GM19463 (cell line): ENCODE measurements at regions not wholly inside any gene's neighbourhood (a gene's known extent, or its start where the extent isn't known, plus 50 kb on each side); places are given as distances from the start of the nearest gene placed in this dataset.
A peak's percentile ranks its signal among the peaks of the same experiment; 100 is the strongest.
"Not testable (repeated sequence)": the region's sequence is repeated elsewhere in the genome, so short reads cannot be mapped to it uniquely, and the experiment has no call there.

ENCODE experiments used
- ATAC-seq: cut with Tn5 transposase; IDR thresholded peaks from one replicate; pipeline ENCODE4 v1.9.1; 2021; ENCODE audit warnings: mild to moderate bottlenecking, moderate library complexity; ENCODE audit not compliant: unreplicated experiment

GRCh38 chr7:53237344-53237913 is 202.0 kb downstream of the POM121L12 start:
- ATAC-seq: no peak

- no peak for ATAC-seq
Measured at GRCh38 chr7:53238021-53238605, 202.7 kb downstream of the POM121L12 start.

GRCh38 chr7:53239151-53239550 is 203.7 kb downstream of the POM121L12 start:
- ATAC-seq: not testable (repeated sequence)

DNA sequence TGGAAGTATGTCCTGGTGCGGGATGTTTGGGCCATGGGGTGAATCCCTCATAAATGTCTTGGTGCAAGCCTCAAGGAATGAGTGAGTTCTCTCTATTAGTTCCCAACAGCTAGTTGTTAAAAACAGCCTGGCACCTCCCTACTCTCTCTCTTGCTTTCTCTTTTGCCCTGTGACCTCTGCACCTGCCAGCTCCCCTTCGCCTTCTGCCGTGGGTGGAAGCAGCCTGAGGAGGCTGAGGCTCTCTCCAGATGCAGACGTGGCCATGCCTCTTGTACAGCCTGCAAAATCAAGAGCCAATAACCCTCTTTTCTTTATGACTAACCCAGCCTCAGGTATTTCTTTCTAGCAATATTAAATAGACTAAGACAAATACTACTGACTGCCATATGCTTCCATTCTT is 210.3 kb downstream of the POM121L12 start:
- ATAC-seq: no peak

- no peak for ATAC-seq
Measured at GRCh38 chr7:53246957-53247356, 211.5 kb downstream of the POM121L12 start.

DNA sequence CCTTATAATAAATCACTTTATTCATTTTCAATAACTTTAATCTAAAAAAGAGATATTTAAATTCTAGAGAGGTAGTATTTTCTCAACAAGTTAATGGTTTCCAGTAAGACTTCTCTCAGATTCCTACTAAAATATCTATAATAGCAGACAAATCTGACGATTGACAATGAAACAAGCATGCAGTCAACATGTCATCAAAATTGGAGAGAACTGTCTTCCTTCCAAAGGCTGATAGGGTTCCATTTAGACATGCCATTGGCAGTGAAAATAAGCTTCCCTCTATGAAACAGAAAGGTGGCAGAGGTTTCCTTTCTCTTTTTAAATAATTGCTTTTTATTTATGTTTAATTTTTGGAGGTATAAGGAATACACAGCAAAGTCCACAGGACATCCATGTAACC is 217.1 kb downstream of the POM121L12 start:
- no peak for ATAC-seq

- no peak for ATAC-seq
Measured at GRCh38 chr7:53272081-53272480, 236.6 kb downstream of the POM121L12 start.

DNA sequence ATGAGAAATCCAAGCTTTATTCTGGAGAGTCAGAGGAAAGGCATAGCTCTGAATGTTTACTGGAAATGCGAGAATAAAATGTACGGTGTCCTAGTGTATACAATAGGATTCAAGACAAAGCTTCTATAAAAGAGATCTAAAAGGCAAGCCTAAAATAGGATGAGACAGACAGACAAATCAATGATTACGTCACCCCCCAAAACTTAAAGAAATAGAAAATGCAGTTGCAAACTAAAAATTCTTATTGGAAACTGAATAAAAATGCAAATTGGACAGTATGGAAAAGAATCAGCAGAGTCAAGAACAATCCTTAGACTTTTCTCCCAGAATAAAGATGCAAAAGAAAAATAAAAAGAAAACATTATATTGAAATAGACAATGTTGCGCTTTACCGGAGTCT is 245.9 kb downstream of the POM121L12 start:
- ATAC-seq: no peak

- ATAC-seq: no peak
Measured at GRCh38 chr7:53292341-53292740, 256.9 kb downstream of the POM121L12 start.

DNA sequence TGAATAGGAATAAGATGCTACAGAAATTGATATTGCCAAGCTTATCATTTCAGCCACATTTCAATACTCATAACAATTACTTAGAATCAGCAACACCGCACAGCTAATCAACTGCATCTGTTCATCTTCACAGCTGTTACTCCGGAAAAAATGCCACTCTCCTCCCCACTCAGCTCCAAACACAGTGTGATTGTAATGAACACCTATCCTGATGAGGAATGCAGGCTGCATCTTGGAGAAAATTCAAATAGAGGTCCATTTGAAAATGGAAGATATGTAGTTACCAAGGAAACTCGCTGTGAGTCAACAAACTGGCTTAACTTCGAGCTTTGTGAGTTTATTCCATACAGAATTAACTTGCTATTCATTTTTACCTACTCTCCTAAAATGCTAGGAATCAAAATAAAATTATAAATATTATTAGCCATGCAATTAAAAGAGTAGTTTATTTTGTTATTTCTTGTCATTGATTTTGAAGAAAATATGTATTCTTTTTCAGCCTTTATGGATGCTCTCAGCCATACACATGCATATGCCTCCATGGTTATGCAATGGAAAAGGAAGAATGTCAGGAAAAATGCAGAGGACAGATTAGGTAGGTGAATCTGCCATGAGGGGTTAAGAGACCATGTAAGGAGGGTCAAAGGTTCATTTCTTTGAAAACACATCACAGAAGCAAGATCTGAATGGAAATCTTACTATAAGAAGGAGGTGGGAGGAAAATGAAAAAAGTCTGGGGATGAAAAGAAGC is 267.2 kb downstream of the POM121L12 start:
- no peak for ATAC-seq

DNA sequence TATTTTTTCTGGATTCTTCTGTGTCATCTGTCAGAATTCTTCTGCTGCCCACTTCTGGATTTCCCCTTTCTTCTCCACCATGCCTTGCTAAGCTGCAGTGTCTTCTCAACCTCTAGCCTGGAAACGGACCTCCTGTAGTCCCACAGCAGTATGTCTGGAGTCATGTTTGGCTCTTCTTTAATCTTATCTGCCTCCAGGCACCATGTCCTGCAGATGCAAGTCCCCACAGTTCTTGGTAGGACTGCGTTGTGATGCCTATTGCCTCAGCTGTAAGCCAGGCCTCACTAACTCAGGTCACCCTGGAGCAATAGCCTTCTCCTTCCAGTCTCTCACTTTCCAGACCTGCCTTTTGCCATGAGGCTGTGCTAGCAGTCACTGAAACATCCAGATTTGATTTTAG is 268.3 kb downstream of the POM121L12 start:
- ATAC-seq: no peak

DNA sequence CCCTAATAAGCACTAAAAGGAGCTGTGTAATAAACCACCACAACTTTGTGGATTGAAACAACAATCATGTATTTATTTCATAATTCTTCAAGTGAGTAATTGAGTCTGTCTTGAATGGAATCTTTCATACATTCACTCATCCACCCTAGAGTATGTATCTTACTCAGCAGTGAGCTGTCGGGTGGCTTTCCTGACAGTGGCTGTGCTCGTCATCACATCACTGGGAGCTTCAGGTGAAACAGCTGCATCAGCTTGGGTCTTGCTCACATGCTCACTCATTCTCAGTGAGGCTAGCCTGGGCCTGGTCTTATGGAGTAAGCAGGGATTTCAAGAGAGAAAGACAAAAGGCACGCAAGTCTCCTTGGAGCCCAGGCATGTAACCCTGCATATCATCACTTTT is 271.4 kb downstream of the POM121L12 start:
- ATAC-seq: no peak

DNA sequence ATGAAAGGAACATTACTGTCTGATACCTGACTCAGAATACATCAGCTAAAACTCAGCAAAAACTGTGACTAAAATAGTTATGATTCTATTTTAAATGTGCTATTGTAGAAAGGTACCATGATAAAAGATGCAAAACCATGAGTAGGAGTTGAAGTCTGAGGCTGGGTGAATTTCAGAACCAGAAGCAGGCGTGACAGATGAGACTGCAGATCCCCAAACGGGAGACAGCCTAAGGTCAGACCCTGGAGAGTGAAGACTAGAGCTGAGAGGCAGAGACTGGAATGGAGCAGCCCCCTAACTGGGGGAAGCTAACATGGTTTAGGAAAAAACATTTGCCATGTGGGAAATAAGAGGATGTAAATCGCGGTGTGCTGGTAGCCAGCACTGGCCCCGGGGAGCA is 275.8 kb downstream of the POM121L12 start:
- no peak for ATAC-seq

DNA sequence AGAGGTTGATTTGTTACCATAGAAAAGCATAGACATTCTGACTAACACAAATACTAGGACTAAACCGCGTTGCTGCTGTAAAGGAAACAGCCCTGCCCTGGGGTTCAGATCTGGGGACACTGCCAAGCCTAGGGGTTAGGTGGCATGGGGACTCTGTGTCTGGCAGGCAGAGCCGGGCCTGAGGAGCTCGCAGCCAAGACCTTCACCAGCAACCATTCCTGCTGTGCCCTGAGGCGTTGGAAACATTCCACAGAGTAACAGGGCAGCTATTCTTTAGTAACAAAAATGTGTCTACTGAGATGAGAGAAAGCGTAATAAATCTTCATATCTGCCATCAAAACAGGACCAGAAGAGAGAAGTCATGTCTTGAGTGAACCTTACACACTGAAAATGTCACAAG is 280.5 kb downstream of the POM121L12 start:
- no peak for ATAC-seq

GRCh38 chr7:53318566-53318965 is 283.1 kb downstream of the POM121L12 start:
- no peak for ATAC-seq

DNA sequence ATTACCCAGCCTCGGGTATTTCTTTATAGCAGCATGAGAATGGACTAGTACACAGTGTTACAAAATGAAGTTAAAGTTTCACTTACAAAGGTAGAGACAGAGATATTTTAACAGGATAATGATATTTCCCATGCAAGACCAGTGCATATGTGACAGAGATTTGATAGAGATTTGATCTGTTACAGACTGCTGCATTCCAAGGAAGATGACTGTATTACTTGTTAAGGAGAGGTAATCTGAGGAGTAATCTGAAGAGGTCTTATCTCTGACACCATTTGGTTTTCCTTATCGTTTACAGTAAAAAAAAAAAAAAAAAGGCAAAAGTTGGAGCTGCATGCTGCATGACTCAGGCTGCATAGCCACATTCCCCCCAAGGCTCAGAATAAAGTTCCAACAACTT is 289.6 kb downstream of the POM121L12 start:
- no peak for ATAC-seq

- no peak for ATAC-seq
Measured at GRCh38 chr7:53326634-53327033, 291.2 kb downstream of the POM121L12 start.

GRCh38 chr7:53336105-53336668 is 300.8 kb downstream of the POM121L12 start:
- no peak for ATAC-seq

- ATAC-seq: no peak
Measured at GRCh38 chr7:53340220-53340619, 304.8 kb downstream of the POM121L12 start.

DNA sequence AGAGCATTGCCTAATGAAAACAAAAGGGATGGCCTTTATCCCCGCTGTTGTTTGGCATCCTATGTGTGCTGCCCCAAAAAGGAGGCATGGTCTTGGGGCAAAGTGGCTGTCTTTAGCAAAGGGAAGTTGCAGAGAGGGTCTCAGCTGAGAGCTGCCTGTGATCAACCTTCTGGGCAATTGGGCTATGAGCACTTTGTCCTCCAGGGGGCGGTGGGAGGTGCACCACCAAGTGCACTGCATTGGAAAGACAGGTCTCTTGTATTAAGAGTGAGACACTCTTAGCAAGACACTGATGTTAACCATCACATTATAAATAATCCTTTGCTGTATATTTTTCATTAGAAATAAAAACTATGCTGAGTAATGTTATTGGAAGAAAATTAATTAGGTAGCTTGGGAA is 314.8 kb downstream of the POM121L12 start:
- peak; percentile 41 for ATAC-seq

DNA sequence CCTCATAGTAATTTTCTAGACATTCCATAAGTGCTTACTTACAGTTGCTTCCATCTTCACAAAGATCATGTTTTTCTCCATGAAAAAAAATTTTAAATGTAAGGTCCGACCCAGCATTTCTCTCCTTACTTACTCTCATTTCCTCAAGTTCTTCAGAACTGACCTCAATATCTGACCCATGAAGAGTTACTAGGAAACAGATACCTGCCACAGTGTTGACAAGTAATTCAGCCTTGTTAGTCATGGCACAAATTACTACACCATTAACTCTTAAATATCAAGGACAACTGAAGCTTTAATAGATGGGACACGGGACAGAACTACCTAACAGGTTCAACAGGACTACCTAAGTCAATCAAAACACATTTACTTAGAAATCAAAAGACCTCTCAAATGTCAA is 316.2 kb downstream of the POM121L12 start:
- ATAC-seq: no peak

GRCh38 chr7:53358269-53358668 is 322.8 kb downstream of the POM121L12 start:
- ATAC-seq: no peak
